ENCODE measurements at regions not wholly inside any gene's neighbourhood (a gene's known extent, or its start where the extent isn't known, plus 50 kb on each side); places are given as distances from the start of the nearest gene placed in this dataset.

- H3K27me3 Mint-ChIP-seq (ENCODE audit: low read depth) = no peaks in the 10 kb centered on the region
- no peaks in the 10 kb centered on the region for H3K4me1 Mint-ChIP-seq
These were observed 280.5 kb downstream of the GPM6A start for GRCh38 chr4:175531405-175532091.

GRCh38 chr4:175536852-175537453, 275.1 kb downstream of the GPM6A start:
- TF ChIP-seq CTCF (IDR thresholded peaks at IDR 0.05; ENCODE audit: unreplicated experiment) = peak; percentile 75
- H3K4me3 Mint-ChIP-seq = no peak overlapping the region
- H3K4me1 Mint-ChIP-seq = no peaks in the 10 kb centered on the region
- H3K9me3 Mint-ChIP-seq = peaks cover 17% of the 10 kb centered on the region
- no peaks in the 10 kb centered on the region for H3K27me3 Mint-ChIP-seq (ENCODE audit: low read depth)
- H3K27ac Mint-ChIP-seq = no peak overlapping the region
- peaks cover 4% of the 10 kb centered on the region for H3K36me3 Mint-ChIP-seq
- DNase-seq (ENCODE audit: low spot score in 2 of 2, unreplicated experiment in 2 of 2) = no peak

More at GRCh38 chr4:175531405-175532091, 280.5 kb downstream of the GPM6A start:
- Mint-ChIP-seq H3K4me3 (no peak overlapping the region), H3K27ac (no peak overlapping the region), H3K9me3 (peaks cover 12% of the 10 kb centered on the region), H3K36me3 (peaks cover 5% of the 10 kb centered on the region)
- DNase-seq (ENCODE audit: low spot score in 2 of 2, unreplicated experiment in 2 of 2) = no peak
- TF ChIP-seq CTCF (IDR thresholded peaks at IDR 0.05; ENCODE audit: unreplicated experiment) = no peak

- Mint-ChIP-seq H3K9me3 (peaks cover 9% of the 10 kb centered on the region), H3K4me3 (no peak overlapping the region)
These were observed 272.6 kb downstream of the GPM6A start for GRCh38 chr4:175539498-175539897.

DNA sequence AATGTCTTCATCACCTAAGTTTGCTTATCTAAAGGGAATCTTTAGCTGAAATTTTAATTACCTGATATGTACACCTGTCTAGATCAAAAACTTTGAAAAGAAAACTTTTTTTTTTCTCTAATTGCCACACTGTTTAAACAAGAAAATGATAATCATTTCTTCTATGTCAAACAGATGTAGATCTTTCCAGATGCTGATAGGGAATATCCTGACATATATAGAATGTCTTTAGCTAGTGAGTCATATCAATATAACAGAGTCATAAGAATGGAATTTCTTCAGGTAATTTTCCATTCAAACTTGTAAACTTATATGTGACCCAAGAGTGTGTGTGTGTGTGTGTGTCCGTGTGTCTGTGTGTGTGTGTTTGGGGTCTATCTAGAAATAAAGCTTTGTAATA, 271.9 kb downstream of the GPM6A start:
- H3K4me1 Mint-ChIP-seq = peaks cover 17% of the 10 kb centered on the region
- no peak for TF ChIP-seq CTCF (IDR thresholded peaks at IDR 0.05; ENCODE audit: unreplicated experiment)
- H3K4me3 Mint-ChIP-seq = no peak overlapping the region
- H3K9me3 Mint-ChIP-seq = peaks cover 9% of the 10 kb centered on the region
- DNase-seq (ENCODE audit: low spot score in 2 of 2, unreplicated experiment in 2 of 2) = no peak
- H3K27me3 Mint-ChIP-seq (ENCODE audit: low read depth) = no peaks in the 10 kb centered on the region
- H3K27ac Mint-ChIP-seq = no peak overlapping the region
- H3K36me3 Mint-ChIP-seq = peaks cover 1% of the 10 kb centered on the region

More at GRCh38 chr4:175539498-175539897, 272.6 kb downstream of the GPM6A start:
- Mint-ChIP-seq H3K36me3 (peaks cover 1% of the 10 kb centered on the region), H3K27ac (no peak overlapping the region), H3K27me3 (ENCODE audit: low read depth) (no peaks in the 10 kb centered on the region), H3K4me1 (peaks cover 15% of the 10 kb centered on the region)
- no peak for DNase-seq (ENCODE audit: low spot score in 2 of 2, unreplicated experiment in 2 of 2)
- TF ChIP-seq CTCF (IDR thresholded peaks at IDR 0.05; ENCODE audit: unreplicated experiment) = no peak

DNA sequence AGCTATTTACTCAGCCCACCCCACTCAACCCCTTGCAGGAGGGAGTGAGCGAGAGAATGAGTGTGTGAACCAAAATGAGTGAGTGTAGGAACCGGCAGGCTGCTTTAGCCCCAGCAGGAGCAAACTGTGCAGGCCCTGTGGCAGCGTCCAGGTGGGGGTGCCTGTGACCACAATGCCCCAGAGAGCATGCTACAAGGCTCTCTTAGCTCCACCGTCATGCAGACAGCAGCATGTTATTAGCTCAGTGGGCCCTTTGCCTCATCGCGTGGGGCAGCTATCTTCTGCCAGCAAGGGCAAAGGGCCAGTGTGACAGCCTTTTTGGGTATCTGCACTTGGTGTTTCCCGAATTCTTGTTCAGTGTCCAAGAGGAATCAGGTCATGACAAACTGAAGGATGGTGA, 271.3 kb downstream of the GPM6A start:
- H3K9me3 Mint-ChIP-seq = peaks cover 9% of the 10 kb centered on the region
- DNase-seq (ENCODE audit: low spot score in 2 of 2, unreplicated experiment in 2 of 2) = no peak
- H3K27ac Mint-ChIP-seq = no peak overlapping the region
- no peak for TF ChIP-seq CTCF (IDR thresholded peaks at IDR 0.05; ENCODE audit: unreplicated experiment)
- no peak overlapping the region for H3K4me3 Mint-ChIP-seq
- peaks cover 17% of the 10 kb centered on the region for H3K4me1 Mint-ChIP-seq
- H3K36me3 Mint-ChIP-seq = peaks cover 1% of the 10 kb centered on the region
- no peaks in the 10 kb centered on the region for H3K27me3 Mint-ChIP-seq (ENCODE audit: low read depth)

Data from mesothelial cell of epicardium (in vitro differentiated cells).